ENCODE measurements at regions not wholly inside any gene's neighbourhood (a gene's known extent, or its start where the extent isn't known, plus 50 kb on each side); places are given as distances from the start of the nearest gene placed in this dataset.

DNA sequence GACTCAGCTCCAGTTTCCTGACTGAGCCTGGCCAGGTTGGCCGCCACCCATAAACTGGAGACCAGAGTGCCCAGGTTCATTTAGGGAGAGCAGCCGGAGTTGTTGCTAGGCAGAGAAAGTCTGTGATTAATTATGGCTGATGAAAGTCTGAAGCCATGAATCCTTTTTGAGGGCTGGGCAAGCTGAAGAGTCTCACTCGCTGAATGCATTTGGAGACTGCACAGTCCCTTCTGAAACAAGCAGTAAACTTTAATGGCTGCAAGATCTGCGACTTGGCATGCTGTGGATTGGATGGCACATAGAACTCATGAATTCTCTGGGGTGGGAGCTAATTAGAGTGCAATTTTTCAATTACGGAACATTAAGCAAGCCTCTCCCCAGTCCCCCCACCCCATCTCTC lies 282.1 kb downstream of the RPLP1 start:
- Histone ChIP-seq H3K9me3 (ENCODE audit: control insufficient read depth, low read depth, low read length) (no peaks in the 10 kb centered on the region), H3K4me1 (ENCODE audit: control insufficient read depth, extremely low read depth, insufficient read depth, low read length) (no peaks in the 10 kb centered on the region), H3K9me1 (ENCODE audit: control insufficient read depth, extremely low read depth, insufficient read depth, low read length) (no peaks in the 10 kb centered on the region), H3K27me3 (ENCODE audit: control insufficient read depth, extremely low read depth, insufficient read depth, low read length) (peaks cover 46% of the 10 kb centered on the region), H3K79me2 (ENCODE audit: control insufficient read depth, insufficient read depth, low read length) (no peaks in the 10 kb centered on the region), H3K27ac (ENCODE audit: control insufficient read depth, insufficient read depth, low read length) (no peak overlapping the region), H4K20me1 (ENCODE audit: control insufficient read depth, extremely low read depth, insufficient read depth, low read length) (no peaks in the 10 kb centered on the region), H3K4me3 (ENCODE audit: control insufficient read depth in 2 of 3, extremely low read depth in 1 of 3, insufficient read depth in 2 of 3, low read depth in 1 of 3, low read length in 3 of 3) (no peak overlapping the region), H3K36me3 (ENCODE audit: control insufficient read depth in 2 of 2, extremely low read depth in 1 of 2, insufficient read depth in 2 of 2, low read length in 2 of 2) (no peaks in the 10 kb centered on the region), H2AFZ (ENCODE audit: control insufficient read depth, low read length) (no peak overlapping the region), H3K9ac (ENCODE audit: control insufficient read depth, extremely low read depth, insufficient read depth, low read length) (no peak overlapping the region), H3K4me2 (ENCODE audit: control insufficient read depth, extremely low read depth, insufficient read depth, low read depth, low read length) (no peak overlapping the region)
- FAIRE-seq (no peak), DNase-seq (ENCODE audit: low read depth, low spot score) (no peak)
- dilution Hi-C loops (cut with MboI; ENCODE audit: extremely low pct_ligation_motif_present, low sequenced_read_pairs): no loop called here
- TF ChIP-seq EZH2 (IDR thresholded peaks at IDR 0.05; ENCODE audit: low read length) (no peak), CTCF (optimal IDR thresholded peaks at IDR 0.05 in 1 of 3, IDR thresholded peaks at IDR 0.05 in 1 of 3, conservative IDR thresholded peaks at IDR 0.05 in 1 of 3; ENCODE audit: extremely low read depth in 1 of 3, insufficient read depth in 2 of 3, low read length in 3 of 3) (no peak)

DNA sequence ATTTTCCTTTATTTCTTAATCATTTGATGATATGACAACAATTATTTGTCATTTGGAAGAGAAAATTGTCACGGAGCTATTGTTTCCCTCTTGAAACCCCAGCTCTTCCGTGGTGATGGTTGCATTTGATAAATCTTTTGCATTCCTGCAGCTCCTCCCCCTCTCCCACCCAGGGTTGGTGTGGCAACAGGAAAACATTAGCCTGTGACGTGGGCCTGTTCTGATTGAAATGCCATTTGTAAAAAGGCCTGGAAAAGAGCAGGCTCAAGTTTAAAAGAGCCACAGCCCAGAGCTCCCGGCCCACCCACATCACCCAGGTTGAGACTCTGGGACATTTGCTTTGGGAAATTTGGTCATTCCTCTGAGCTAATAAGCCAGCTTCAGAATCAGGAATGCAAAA lies 282.5 kb downstream of the RPLP1 start:
- FAIRE-seq (no peak), DNase-seq (ENCODE audit: low read depth, low spot score) (no peak)
- H3K4me2 ChIP-seq (ENCODE audit: control insufficient read depth, extremely low read depth, insufficient read depth, low read depth, low read length): no peak overlapping the region

More for the DNA sequence above, 282.5 kb downstream of the RPLP1 start:
- H3K9ac ChIP-seq (ENCODE audit: control insufficient read depth, extremely low read depth, insufficient read depth, low read length): no peak overlapping the region
- H2AFZ ChIP-seq (ENCODE audit: control insufficient read depth, low read length): no peak overlapping the region
- H3K4me3 ChIP-seq (ENCODE audit: control insufficient read depth in 2 of 3, extremely low read depth in 1 of 3, insufficient read depth in 2 of 3, low read depth in 1 of 3, low read length in 3 of 3): no peak overlapping the region
- H4K20me1 ChIP-seq (ENCODE audit: control insufficient read depth, extremely low read depth, insufficient read depth, low read length): no peaks in the 10 kb centered on the region
- no peak overlapping the region for H3K27ac ChIP-seq (ENCODE audit: control insufficient read depth, insufficient read depth, low read length)
- no peaks in the 10 kb centered on the region for H3K4me1 ChIP-seq (ENCODE audit: control insufficient read depth, extremely low read depth, insufficient read depth, low read length)
- no peaks in the 10 kb centered on the region for H3K9me1 ChIP-seq (ENCODE audit: control insufficient read depth, extremely low read depth, insufficient read depth, low read length)
- peaks cover 50% of the 10 kb centered on the region for H3K27me3 ChIP-seq (ENCODE audit: control insufficient read depth, extremely low read depth, insufficient read depth, low read length)
- dilution Hi-C loops (cut with MboI; ENCODE audit: extremely low pct_ligation_motif_present, low sequenced_read_pairs): no loop called here
- no peaks in the 10 kb centered on the region for H3K9me3 ChIP-seq (ENCODE audit: control insufficient read depth, low read depth, low read length)
- H3K79me2 ChIP-seq (ENCODE audit: control insufficient read depth, insufficient read depth, low read length): no peaks in the 10 kb centered on the region
- TF ChIP-seq CTCF (optimal IDR thresholded peaks at IDR 0.05 in 1 of 3, IDR thresholded peaks at IDR 0.05 in 1 of 3, conservative IDR thresholded peaks at IDR 0.05 in 1 of 3; ENCODE audit: extremely low read depth in 1 of 3, insufficient read depth in 2 of 3, low read length in 3 of 3) (no peak), EZH2 (IDR thresholded peaks at IDR 0.05; ENCODE audit: low read length) (no peak)
- H3K36me3 ChIP-seq (ENCODE audit: control insufficient read depth in 2 of 2, extremely low read depth in 1 of 2, insufficient read depth in 2 of 2, low read length in 2 of 2): no peaks in the 10 kb centered on the region

Measured in keratinocyte (primary cell).